ENCODE measurements at regions not wholly inside any gene's neighbourhood (a gene's known extent, or its start where the extent isn't known, plus 50 kb on each side); places are given as distances from the start of the nearest gene placed in this dataset.

DNA sequence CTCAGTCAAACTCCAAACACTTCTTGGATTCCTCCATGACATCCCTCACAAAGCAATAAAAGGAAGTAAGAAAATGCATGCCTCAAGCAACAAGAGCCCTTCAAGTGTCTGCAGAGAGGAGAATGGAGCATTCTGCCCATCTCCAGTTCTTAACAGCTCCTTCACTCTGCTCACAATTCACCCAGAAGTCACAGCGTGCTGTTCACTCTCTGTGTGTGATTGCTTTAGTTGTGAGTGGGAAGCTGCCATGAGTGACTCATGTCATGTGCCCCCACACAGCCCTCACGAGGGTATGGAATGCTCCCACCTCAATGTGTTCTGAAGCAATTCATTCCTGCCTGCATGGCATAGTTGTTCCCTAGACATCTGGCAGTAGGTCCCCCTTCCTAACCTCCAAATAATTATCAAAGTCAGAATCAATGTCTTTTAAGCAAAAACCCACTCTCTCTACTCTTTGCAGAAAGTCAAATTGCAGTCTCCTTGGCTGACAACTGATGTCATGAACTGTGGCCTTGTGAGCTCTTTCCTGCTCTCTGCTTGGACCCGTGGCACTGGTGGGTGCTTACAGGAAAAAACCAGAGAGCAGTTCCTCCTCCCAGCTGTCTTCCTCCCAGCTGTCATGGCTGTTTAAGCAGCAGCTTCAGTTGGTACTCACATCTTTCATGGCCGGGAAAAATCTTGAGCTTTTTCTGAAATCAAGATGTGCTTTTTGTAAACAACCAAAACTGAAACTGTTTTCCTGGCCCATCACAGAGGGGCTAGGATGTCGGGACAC, 112.1 kb upstream of the SPON1 start:
- no peak for TF ChIP-seq GATA1 (IDR thresholded peaks at IDR 0.05; ENCODE audit: low read depth, low read length)
- no peak for TF ChIP-seq POLR2A (IDR thresholded peaks at IDR 0.05; ENCODE audit: low read length)
- DNase-seq, result no peak

DNA sequence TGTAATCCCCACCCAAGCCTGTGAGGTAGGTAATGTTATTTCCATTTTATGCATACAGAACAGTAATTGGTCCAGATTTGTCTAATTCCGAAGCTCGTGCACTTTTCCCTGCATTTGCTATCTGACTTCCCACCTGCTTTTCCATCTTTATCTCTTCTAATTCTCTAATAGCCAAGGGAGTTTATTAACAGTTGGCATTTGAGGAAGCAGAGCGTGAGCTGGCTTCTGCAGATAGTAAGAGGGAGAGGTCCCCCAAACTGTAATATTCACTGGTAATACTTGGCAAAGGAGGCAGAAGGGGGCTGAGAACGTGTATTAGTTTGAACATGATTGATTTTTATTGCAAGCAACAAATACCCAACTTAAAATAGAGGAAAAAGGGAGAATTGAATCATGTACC, 110.8 kb upstream of the SPON1 start:
- TF ChIP-seq GATA1 (IDR thresholded peaks at IDR 0.05; ENCODE audit: low read depth, low read length), result no peak
- no peak for TF ChIP-seq POLR2A (IDR thresholded peaks at IDR 0.05; ENCODE audit: low read length)
- peak; percentile 34 to 74 for DNase-seq

DNA sequence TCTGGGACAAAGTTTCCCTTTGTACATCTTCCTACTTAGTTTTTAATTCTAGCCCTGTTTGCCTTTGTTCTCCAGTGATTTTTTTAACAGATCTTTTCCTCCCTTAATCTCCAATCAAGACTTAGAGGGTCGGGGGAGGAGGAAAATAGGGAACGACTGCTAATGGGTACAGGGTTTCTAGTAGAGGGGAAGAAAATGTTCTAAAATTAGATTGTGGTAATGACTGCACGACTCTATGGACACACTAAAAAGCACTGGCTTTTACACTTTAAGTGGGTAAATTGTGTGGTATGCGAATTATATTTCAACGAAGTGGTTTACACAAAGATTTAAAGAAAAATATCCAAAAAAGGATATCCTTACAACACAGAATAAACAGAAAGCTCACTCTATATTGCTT, 110.0 kb upstream of the SPON1 start:
- TF ChIP-seq GATA1 (IDR thresholded peaks at IDR 0.05; ENCODE audit: low read depth, low read length), result no peak
- no peak for TF ChIP-seq POLR2A (IDR thresholded peaks at IDR 0.05; ENCODE audit: low read length)
- no peak for DNase-seq

DNA sequence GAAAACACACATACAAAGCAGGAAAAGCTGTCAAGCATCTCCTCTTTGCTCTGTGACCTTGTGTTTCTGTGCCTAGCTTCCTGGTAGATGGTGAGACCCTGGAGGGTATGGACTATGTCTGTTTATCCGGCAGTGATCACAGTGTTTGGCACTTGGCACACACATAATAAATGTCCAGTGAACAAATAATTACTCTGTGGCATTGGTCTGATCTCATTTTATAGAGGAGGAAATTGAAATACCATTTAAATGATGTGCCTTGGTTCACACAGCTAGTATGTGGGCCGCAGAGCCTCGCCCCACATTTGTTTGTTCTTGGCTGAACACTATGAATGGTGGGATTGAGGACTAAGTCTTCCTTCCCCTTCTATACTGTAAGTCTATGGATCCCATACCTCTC, 104.7 kb upstream of the SPON1 start:
- DNase-seq, result no peak
- TF ChIP-seq GATA1 (IDR thresholded peaks at IDR 0.05; ENCODE audit: low read depth, low read length) (no peak), POLR2A (IDR thresholded peaks at IDR 0.05; ENCODE audit: low read length) (no peak)

DNA sequence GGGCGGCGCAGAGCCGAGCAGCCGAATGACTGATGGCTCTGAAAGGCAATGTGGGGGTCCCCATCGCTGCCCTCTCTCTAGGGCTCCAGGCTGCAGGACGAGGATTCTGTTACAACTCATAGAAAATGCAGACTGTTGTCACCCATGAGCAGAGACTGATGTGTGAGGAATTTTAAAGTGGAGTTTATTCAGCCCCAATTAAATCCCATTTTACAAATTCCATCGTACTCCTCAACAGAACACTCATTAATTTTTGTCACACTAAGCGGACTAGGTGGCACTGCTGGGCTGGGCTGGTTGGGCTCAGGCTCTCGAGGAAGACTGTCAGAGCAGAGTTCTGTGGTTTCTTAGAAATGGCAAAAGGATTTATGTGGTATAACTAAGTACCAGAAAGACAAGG, 102.6 kb upstream of the SPON1 start:
- DNase-seq, result no peak
- TF ChIP-seq POLR2A (IDR thresholded peaks at IDR 0.05; ENCODE audit: low read length) (no peak), GATA1 (IDR thresholded peaks at IDR 0.05; ENCODE audit: low read depth, low read length) (no peak)

DNA sequence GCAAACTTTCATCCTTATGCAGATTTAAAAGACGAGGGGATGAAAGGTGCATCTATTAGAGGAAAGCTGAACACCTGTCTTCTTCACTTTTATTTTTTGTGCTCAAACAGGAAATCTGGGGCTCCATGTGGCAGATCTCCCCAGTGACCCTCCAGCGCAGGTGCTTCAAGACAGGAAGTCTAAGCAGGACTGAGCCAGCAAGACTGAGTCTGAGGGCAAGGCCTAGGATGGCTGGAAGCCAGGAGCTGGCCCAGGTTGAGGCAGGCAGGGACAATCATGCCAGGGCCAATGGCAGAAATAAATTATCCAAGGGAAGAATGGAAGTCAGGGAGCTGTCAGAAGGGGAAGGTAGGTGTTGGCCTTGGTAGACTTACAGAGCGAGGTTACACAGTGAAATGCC, 101.1 kb upstream of the SPON1 start:
- no peak for TF ChIP-seq POLR2A (IDR thresholded peaks at IDR 0.05; ENCODE audit: low read length)
- no peak for TF ChIP-seq GATA1 (IDR thresholded peaks at IDR 0.05; ENCODE audit: low read depth, low read length)
- DNase-seq, result no peak

DNA sequence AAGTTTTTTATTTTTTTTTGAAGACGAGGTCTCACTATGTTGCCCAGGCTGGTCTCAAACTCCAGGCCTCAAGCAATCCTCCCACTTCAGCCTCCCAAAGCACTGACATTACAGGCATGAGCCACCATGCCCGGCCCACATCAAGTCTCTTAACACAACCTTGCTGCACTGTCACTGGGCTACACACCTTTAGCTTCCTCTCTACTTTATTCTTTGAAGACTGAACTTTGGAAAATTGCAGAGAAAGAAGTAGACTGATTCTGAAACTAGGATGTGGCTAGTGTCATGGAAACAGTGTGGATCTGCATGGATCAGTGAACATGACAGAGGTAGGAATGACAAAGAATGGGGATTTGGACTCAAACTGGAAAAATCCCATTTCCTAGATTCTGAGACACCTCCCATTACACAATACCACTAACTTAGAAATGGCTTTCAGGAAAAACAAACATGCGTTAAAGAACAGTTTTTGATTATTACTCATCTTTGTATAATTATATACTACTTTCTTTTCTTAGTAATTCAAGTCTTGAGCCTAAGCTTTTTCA, 99.6 kb upstream of the SPON1 start:
- DNase-seq, result no peak

DNA sequence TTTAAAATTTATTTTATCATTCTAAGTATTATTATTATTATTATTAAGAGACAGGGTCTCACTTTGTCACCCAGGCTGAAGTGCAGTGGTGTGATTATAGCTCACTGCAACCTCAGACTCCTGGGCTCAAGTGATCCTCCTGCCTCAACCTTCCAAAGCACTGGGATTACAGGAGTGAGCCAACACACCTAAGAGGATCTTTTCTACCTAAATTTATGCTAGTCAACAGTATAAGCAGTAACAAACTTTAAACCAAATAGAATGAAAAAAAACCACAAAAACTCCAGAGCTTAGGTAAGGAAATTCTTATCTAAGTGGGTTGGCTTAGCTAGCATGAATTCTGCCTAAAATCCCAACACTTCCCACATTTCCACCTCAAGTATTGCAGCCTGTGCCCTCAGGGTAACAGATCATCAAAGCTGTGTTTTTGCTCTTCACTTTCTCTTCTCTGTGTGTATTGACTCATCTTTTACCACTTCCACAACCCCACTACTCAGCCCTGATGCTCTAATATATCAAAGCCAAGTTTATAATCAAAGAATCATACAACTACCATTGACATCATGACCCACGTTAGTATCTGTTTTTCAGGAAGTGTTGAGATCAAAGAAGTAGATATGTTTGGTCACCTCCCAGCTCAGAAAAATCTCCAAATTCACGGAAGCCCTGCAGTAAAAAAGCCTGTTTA, 93.7 kb upstream of the SPON1 start:
- DNase-seq, result no peak
- TF ChIP-seq GATA1 (IDR thresholded peaks at IDR 0.05; ENCODE audit: low read depth, low read length), result no peak
- TF ChIP-seq POLR2A (IDR thresholded peaks at IDR 0.05; ENCODE audit: low read length), result no peak

More for the DNA sequence above, 99.6 kb upstream of the SPON1 start:
- TF ChIP-seq GATA1 (IDR thresholded peaks at IDR 0.05; ENCODE audit: low read depth, low read length) (no peak), POLR2A (IDR thresholded peaks at IDR 0.05; ENCODE audit: low read length) (no peak)

DNA sequence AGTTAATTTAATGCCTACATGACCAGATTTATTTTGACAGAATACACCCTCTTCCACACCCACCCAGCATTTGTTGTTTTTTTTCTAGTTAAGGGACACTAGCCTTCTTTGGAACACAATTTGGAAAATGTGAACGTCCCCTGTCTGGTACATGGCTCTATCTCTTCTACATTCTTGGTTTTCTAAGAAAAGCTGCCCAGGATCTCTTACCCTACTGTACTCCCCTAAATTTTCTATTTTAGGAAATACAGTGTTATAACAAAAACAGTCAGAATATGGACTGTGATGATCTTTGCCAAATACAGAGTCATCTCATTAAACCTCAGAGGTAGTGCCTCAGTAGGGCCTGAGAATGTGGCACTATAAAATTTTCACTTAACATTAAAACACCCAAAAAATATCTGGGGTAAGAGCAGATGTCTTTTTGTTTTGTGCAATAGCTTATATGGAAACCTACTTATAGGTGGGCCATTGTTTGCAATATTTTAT, 93.1 kb upstream of the SPON1 start:
- no peak for DNase-seq
- no peak for TF ChIP-seq GATA1 (IDR thresholded peaks at IDR 0.05; ENCODE audit: low read depth, low read length)
- no peak for TF ChIP-seq POLR2A (IDR thresholded peaks at IDR 0.05; ENCODE audit: low read length)

DNA sequence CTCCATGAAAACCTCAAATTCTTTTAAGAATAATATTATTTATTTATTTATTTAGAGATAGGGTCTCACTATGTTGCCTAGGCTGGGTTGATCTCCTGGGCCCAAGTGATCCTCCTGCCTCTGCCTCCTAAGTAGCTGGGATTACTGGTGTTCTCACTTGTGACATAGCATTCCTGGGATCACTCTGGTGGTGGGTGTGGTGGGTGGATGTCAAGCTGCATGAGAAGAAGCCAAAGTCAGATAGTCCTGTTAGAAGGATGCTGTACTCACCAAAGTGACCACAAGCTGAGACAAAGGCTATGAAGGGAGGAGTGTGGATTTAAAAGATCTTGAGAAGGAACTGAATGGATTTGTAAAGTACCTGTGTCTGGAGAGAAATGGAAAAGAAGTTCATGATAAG, 87.9 kb upstream of the SPON1 start:
- no peak for TF ChIP-seq GATA1 (IDR thresholded peaks at IDR 0.05; ENCODE audit: low read depth, low read length)
- TF ChIP-seq POLR2A (IDR thresholded peaks at IDR 0.05; ENCODE audit: low read length), result no peak
- DNase-seq, result peak; percentile 22 to 37

DNA sequence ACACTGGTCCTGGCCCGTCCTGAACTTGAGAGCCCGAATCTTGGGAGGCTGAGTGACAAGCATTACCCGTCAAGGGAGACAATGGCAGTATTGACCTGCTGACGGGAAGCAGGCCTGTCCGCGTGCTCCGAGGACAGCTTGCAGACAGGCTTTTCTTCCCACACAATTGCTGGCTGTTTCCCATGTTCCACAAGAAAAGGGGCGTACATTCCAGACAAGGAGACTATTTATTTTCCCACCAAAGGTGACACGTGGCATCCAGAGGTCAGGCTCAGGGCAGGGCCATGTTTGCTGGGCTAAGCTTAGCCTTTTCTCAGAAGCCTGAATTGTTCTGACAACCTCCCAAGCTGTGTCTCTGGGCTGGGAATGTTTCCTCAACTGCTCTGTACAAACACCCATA, 86.9 kb upstream of the SPON1 start:
- no peak for DNase-seq
- TF ChIP-seq GATA1 (IDR thresholded peaks at IDR 0.05; ENCODE audit: low read depth, low read length) (no peak), POLR2A (IDR thresholded peaks at IDR 0.05; ENCODE audit: low read length) (no peak)

DNA sequence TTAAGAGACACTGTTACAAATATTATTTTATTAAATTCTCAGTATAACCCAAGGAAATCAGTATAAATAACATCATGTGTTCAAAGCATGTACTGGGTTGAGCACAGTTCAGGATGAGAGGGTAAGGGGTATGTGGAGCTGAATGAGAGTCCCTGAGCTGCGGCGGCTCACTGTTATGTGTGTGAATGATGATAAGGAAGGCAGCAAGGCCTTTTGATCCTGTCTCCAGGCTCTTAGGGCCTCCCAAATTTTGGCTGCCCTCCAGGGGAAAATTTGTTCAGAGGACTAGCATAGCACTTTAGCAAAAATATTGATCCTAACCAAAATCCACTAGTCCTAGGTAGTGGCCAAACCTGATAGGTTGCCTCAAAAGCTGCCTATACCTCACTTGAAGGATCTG, 86.1 kb upstream of the SPON1 start:
- TF ChIP-seq GATA1 (IDR thresholded peaks at IDR 0.05; ENCODE audit: low read depth, low read length) (no peak), POLR2A (IDR thresholded peaks at IDR 0.05; ENCODE audit: low read length) (no peak)
- peak; percentile 66 to 85 for DNase-seq

DNA sequence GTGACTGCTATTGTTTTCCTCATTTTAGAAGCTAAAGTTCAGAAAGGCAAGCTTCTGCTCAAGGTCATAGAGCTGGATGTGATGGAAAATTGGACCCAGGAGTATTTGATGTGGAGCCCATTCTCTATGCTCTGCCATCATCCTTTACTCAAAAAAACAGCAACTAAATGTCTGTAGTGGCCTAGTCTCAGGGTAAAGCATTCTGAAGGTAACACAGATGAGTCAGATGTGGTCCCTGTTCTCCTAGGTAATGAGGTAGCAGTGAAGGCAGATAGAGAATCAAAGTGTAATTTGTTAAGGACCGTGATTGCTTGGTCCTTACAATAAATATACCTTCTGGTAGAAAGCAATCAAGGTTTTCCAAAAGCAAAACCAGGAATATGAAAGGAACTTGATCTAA, 84.4 kb upstream of the SPON1 start:
- TF ChIP-seq POLR2A (IDR thresholded peaks at IDR 0.05; ENCODE audit: low read length) (no peak), GATA1 (IDR thresholded peaks at IDR 0.05; ENCODE audit: low read depth, low read length) (no peak)
- DNase-seq, result no peak

DNA sequence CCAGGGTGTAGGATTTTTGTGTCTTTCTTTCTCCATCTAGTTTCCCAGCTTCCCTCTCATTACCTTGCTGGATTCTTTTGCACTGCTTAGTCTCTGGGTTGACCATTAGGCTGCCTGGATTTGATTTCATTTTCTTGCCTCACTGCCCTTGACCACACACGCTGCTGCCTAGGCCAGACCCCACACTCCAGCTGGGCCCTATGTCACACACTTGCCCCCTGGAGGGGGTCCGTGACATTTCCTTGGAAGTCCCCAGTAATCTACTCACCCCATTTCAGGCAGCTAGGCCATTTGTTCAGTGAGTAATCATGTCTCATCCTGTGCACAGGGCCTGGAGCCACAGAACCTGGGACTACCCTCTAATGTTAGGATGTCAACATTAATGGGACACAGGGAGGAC, 81.9 kb upstream of the SPON1 start:
- TF ChIP-seq POLR2A (IDR thresholded peaks at IDR 0.05; ENCODE audit: low read length), result no peak
- TF ChIP-seq GATA1 (IDR thresholded peaks at IDR 0.05; ENCODE audit: low read depth, low read length), result no peak
- no peak for DNase-seq

All from erythroblast (primary cell).